ENCODE measurements at regions not wholly inside any gene's neighbourhood (a gene's known extent, or its start where the extent isn't known, plus 50 kb on each side); places are given as distances from the start of the nearest gene placed in this dataset.

DNA sequence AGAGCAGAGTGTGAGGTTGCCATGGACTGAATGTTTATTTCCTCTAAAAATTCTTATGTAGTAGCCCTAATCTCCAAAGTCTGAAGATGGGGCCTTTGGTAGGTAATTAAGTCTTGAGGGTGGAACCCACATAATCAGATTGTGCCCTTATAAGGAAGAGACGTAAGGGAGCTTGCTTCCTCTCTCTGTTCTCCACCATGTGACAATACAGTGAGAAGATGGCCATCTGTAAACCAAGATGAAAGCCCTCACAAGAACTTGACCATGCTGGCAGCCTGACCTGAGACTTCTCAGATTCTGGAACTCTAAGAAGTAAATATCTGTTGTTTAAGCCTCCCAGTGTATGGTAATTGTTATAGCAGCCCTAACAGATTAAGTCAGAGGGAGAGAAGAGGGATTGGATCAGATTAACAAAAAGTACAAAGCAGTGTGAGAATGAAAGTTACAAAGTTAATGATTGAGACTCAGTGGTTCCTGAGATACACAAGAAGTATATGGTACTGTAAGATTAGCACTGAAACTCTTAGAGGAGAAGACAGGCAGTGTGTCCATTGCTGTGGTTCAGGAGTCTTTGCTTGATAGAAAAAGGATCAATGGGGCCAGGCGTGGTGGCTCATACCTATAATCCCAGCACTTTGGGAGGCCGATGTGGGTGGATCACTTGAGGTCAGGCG, 82.5 kb upstream of the GC start:
- TF ChIP-seq, protein P1, sequence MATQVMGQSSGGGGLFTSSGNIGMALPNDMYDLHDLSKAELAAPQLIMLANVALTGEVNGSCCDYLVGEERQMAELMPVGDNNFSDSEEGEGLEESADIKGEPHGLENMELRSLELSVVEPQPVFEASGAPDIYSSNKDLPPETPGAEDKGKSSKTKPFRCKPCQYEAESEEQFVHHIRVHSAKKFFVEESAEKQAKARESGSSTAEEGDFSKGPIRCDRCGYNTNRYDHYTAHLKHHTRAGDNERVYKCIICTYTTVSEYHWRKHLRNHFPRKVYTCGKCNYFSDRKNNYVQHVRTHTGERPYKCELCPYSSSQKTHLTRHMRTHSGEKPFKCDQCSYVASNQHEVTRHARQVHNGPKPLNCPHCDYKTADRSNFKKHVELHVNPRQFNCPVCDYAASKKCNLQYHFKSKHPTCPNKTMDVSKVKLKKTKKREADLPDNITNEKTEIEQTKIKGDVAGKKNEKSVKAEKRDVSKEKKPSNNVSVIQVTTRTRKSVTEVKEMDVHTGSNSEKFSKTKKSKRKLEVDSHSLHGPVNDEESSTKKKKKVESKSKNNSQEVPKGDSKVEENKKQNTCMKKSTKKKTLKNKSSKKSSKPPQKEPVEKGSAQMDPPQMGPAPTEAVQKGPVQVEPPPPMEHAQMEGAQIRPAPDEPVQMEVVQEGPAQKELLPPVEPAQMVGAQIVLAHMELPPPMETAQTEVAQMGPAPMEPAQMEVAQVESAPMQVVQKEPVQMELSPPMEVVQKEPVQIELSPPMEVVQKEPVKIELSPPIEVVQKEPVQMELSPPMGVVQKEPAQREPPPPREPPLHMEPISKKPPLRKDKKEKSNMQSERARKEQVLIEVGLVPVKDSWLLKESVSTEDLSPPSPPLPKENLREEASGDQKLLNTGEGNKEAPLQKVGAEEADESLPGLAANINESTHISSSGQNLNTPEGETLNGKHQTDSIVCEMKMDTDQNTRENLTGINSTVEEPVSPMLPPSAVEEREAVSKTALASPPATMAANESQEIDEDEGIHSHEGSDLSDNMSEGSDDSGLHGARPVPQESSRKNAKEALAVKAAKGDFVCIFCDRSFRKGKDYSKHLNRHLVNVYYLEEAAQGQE (IDR thresholded peaks at IDR 0.05; ENCODE audit: unreplicated experiment): no peak
- TF ChIP-seq, protein P2, sequence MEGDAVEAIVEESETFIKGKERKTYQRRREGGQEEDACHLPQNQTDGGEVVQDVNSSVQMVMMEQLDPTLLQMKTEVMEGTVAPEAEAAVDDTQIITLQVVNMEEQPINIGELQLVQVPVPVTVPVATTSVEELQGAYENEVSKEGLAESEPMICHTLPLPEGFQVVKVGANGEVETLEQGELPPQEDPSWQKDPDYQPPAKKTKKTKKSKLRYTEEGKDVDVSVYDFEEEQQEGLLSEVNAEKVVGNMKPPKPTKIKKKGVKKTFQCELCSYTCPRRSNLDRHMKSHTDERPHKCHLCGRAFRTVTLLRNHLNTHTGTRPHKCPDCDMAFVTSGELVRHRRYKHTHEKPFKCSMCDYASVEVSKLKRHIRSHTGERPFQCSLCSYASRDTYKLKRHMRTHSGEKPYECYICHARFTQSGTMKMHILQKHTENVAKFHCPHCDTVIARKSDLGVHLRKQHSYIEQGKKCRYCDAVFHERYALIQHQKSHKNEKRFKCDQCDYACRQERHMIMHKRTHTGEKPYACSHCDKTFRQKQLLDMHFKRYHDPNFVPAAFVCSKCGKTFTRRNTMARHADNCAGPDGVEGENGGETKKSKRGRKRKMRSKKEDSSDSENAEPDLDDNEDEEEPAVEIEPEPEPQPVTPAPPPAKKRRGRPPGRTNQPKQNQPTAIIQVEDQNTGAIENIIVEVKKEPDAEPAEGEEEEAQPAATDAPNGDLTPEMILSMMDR (conservative IDR thresholded peaks at IDR 0.05; ENCODE audit: low read depth in 2 of 2): no peak
- TF ChIP-seq EZH2phosphoT487 (IDR thresholded peaks at IDR 0.05; ENCODE audit: unreplicated experiment) (no peak), POLR2AphosphoS5 (IDR thresholded peaks at IDR 0.05; ENCODE audit: low read depth) (no peak), EZH2 (IDR thresholded peaks at IDR 0.05; ENCODE audit: low read depth, unreplicated experiment) (no peak), ZNF331 (CRISPR knock-in tag; IDR thresholded peaks at IDR 0.05; ENCODE audit: low read depth) (no peak), STAT1 (IDR thresholded peaks at IDR 0.05; ENCODE audit: unreplicated experiment) (no peak), CREB1 (CRISPR knock-in tag; IDR thresholded peaks at IDR 0.05; ENCODE audit: low read depth) (no peak), JUNB (IDR thresholded peaks at IDR 0.05; ENCODE audit: unreplicated experiment) (no peak)
- TF ChIP-seq, protein P3, sequence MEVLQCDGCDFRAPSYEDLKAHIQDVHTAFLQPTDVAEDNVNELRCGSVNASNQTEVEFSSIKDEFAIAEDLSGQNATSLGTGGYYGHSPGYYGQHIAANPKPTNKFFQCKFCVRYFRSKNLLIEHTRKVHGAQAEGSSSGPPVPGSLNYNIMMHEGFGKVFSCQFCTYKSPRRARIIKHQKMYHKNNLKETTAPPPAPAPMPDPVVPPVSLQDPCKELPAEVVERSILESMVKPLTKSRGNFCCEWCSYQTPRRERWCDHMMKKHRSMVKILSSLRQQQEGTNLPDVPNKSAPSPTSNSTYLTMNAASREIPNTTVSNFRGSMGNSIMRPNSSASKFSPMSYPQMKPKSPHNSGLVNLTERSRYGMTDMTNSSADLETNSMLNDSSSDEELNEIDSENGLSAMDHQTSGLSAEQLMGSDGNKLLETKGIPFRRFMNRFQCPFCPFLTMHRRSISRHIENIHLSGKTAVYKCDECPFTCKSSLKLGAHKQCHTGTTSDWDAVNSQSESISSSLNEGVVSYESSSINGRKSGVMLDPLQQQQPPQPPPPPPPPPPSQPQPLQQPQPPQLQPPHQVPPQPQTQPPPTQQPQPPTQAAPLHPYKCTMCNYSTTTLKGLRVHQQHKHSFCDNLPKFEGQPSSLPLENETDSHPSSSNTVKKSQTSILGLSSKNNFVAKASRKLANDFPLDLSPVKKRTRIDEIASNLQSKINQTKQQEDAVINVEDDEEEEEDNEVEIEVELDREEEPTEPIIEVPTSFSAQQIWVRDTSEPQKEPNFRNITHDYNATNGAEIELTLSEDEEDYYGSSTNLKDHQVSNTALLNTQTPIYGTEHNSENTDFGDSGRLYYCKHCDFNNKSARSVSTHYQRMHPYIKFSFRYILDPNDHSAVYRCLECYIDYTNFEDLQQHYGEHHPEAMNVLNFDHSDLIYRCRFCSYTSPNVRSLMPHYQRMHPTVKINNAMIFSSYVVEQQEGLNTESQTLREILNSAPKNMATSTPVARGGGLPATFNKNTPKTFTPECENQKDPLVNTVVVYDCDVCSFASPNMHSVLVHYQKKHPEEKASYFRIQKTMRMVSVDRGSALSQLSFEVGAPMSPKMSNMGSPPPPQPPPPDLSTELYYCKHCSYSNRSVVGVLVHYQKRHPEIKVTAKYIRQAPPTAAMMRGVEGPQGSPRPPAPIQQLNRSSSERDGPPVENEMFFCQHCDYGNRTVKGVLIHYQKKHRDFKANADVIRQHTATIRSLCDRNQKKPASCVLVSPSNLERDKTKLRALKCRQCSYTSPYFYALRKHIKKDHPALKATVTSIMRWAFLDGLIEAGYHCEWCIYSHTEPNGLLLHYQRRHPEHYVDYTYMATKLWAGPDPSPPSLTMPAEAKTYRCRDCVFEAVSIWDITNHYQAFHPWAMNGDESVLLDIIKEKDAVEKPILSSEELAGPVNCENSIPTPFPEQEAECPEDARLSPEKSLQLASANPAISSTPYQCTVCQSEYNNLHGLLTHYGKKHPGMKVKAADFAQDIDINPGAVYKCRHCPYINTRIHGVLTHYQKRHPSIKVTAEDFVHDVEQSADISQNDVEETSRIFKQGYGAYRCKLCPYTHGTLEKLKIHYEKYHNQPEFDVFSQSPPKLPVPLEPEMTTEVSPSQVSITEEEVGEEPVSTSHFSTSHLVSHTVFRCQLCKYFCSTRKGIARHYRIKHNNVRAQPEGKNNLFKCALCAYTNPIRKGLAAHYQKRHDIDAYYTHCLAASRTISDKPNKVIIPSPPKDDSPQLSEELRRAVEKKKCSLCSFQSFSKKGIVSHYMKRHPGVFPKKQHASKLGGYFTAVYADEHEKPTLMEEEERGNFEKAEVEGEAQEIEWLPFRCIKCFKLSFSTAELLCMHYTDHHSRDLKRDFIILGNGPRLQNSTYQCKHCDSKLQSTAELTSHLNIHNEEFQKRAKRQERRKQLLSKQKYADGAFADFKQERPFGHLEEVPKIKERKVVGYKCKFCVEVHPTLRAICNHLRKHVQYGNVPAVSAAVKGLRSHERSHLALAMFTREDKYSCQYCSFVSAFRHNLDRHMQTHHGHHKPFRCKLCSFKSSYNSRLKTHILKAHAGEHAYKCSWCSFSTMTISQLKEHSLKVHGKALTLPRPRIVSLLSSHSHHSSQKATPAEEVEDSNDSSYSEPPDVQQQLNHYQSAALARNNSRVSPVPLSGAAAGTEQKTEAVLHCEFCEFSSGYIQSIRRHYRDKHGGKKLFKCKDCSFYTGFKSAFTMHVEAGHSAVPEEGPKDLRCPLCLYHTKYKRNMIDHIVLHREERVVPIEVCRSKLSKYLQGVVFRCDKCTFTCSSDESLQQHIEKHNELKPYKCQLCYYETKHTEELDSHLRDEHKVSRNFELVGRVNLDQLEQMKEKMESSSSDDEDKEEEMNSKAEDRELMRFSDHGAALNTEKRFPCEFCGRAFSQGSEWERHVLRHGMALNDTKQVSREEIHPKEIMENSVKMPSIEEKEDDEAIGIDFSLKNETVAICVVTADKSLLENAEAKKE (CRISPR knock-in tag; IDR thresholded peaks at IDR 0.05): no peak

Measured in GM23338 (cell line).